ENCODE measurements at regions not wholly inside any gene's neighbourhood (a gene's known extent, or its start where the extent isn't known, plus 50 kb on each side); places are given as distances from the start of the nearest gene placed in this dataset.
"Not testable (repeated sequence)": the region's sequence is repeated elsewhere in the genome, so short reads cannot be mapped to it uniquely, and the experiment has no call there.

DNA sequence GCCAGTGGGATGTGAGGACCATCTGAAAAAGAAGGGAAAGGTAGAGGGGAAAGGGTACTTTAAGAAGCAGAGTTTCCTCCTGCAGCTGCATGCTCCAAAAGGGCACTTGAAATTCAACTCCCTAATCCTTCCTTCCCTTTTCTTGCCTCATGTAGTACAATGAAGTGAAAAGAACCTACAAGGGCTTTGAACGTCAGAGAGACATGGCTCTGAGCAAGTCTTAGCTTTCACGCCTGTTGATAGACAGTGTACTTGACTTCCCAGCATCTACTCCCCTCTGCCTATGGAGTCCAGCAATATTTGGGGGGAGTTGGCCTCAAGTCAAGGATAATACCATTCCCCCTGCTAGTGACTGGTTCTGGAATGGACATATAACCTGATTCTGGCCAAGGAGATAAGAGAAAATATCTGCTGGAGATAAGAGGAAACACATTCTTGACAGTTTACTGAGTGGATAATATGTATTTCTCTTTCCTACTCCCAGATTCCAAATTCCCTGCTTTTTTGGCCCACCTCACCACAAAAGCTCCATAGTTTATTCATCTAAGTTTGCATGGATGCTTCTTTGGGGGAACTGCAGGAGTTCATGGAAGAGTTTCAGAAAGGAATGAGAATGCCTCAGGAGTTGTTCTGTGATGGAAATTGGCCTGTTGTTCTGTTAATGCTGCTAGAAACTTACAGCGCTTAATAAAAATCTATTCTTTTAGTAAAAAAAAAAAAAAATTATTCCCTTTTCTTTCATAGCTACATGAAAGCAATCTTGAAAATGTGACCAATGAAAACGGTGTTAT lies 193.0 kb upstream of the TPM1 start:
- DNase-seq = no peak

DNA sequence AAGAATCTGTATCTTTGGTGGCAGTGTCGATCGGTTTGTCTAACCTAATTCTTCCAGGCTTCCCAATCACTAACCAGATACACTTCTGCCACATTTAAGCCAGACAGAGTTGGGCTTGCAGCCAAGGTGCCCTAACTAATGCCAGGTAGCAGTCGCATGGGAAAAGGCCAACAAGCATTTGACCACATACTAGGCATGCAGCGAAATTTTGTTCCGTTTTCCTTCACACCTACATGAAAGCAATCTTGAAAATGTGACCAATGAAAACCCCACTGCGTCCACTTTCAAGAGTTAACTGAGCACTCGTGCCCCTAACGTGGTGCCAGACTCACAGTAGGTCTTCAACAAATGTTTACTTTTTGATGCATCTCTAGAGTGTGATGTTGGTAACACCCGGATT lies 192.2 kb upstream of the TPM1 start:
- DNase-seq = no peak

DNA sequence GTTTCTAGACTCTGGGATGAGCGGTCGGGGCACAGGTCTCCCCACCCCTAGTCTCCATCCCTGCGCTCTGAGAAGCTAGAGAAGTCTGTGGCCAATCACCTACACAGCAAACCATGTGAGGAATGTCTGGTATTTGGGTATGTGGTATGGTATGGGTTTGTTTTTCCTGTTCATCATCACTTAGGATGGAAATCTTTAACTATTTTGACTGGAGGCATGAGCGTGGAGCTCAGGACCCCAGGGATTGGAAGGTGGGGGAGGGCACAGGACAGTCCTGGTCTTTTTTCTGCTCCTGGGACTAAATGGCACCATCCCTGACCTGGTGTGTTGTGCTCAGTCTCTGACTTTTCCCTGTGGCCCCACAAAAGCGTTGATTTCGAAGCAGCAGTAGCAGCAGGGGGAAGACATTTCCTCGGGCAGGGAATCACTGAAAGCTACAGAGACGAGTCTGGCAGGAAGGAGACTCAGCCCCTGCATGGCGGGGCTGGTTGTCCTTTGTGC lies 191.7 kb upstream of the TPM1 start:
- no peak for DNase-seq

DNA sequence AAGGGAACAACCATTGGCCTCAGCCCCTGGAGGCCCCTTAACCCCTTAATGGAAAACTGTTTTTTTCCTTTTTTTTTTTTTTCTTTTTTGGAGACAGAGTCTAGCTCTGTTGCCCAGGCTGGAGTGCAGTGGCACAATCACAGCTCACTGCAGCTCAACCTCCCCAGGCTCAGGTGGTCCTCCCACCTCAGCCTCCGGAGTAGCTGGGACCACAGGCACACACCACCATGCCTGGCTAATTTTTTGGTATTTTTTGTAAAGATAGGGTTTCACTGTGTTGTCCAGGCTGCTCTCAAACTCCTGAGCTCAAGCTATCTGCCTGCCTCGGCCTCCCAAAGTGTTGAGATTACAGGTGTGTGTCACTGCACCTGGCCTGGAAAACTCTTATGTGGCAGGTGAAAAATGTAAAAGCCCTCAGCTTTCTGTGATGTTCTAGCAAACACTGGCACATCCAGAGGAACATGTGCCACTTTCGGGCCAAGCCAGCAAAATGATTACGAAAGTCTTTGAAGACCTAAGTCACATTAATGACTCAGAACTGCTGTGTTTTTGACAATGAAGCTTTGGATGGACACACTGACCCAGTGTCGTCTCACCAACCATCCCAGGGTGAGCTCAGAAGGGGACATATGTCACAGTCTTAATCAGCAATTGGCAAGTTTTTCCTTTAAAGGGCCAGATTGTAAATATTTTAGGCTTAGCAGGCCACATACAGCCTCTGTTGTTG lies 189.3 kb upstream of the TPM1 start:
- DNase-seq = peak; percentile 3 to 39

DNA sequence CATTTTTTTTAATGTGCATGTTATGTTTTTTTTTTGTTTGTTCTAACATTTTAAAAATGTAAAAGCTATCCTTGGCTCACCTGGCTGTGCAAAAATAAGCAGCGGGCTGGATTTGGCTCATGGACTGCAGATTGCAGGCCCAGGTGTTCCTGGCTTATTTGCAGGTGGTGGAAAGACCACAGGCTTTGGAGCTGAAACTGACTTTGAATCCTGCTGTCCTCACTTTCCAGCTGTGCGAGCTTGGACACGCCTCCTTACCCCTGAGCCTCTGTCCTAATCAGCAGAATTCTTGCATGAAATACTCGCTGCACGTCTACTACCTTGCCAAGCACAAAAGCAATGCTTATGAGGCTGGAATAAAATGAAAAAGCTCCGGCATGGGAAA lies 188.7 kb upstream of the TPM1 start:
- DNase-seq = no peak

DNA sequence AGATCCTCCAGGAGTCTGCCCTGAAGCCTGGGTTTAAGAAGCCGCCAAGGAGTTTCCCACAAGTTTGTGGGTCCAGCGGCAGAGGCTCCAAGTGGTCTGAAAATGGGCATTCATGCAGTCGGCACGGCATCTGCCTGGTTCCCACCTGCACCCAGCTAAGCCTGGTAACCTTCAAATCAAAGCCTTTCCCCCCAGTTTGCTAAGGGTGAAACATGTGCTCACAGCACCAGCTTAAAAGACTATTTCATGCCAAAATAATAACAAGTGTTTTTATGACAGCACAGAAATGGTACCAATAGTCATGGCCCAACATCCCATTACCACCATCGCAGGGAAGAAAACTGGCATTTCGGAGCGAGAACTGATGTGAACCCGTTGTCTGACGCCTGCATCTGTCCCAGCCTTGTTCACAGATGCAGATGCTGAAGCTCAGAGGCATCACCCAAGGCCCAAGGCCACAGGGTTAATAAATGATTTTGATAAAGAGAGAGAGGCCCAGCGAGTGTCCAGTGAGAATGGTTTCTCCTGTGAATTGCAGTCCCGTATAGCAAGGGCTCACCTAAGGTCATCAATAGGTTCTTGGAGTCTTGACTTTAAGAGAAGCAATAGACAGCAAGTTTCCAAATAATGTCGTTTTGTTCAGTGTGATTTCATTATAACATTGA lies 188.0 kb upstream of the TPM1 start:
- DNase-seq = no peak

DNA sequence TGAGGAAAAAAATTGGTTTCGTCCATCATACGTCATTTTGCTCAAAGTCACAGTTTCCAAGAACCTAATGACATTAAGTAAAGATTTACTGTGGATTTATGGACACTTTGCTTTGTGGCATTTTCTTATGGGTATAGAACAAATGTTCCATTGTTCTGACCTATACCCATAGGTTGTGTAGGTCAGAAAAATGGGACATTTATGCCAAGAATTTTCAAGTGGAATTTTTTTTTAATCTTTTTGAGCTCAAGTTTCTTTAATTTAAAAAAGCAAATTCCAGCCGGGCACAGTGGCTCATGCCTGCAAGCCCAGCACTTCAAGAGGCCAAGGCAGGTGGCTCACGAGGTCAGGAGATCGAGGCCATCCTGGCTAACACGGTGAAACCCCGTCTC lies 187.5 kb upstream of the TPM1 start:
- DNase-seq = no peak

DNA sequence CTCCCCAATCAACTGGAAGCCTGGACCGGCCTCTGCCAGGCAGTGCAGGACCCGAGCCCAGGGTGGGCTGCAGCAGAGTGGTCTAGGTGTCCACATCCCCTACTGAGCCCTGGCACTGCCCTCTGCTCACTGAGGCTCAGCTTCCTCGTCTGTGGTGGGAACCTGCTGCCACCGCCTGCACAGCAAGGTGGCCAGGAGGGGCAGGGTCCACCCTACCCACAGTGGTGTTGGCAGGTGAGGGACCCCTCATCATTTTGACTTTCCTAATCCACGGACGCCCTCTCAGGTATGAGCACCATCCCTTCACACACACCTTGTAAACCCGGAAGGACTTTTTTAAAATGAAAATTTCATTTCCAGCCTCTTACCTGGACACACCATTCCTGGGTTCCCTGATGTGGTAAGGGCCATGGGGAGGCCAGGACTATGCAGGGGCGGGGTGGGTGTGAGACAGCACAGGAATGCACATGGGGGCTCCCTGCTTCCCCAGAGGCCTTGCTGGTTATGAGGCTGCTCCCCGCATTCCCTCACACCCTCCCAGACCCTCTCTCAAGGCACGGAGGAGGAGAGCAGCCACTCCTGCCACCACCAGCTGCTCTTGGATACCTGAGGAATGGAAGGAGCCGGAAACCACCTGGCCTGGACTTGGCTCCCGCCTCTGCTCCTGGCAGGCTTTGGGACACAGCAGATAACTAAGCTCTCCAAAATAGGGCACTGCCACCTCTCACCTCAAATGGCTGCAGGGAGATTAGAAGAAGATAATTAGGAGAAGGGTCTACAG lies 185.9 kb upstream of the TPM1 start:
- no peak for DNase-seq

DNA sequence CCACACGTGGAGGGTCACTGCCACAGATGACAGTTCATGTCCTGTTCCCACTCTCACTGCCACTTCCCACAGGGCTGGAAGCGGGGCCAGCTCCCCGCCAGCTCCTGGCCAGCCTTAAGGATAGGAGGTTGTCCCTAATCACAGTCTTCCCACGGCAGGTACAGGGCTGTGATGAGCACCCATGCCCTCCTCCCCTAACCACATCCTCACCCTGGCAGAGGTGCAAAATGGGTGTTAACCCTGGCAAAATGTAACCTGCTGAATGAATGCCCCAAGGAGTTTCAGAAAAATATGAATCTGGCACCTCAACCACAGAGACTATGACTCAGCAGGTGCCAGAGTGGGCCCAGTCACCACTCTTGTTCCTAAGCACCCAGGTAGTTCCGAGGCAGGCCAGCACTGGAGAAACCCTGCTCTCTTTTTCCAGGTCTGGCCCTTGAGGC lies 185.1 kb upstream of the TPM1 start:
- DNase-seq = no peak

DNA sequence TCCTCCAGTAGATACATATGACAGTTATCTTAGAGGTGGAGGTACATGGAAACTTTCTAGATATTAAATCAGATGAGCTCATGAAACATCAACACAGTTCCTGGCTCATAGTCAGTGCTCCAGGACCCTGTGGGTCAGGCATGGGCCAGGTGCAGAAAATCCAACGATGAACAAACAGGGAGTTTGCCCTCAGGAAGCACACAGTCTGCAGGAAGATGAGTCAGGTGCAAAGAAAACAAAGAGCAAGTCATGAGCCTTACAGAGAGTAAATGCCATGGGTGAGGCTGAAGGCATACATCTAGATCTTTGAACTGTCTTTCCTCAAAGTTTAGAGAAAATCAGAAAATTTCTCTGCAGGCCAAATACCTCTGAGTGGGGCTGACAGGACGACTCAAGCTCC lies 184.2 kb upstream of the TPM1 start:
- DNase-seq = no peak

DNA sequence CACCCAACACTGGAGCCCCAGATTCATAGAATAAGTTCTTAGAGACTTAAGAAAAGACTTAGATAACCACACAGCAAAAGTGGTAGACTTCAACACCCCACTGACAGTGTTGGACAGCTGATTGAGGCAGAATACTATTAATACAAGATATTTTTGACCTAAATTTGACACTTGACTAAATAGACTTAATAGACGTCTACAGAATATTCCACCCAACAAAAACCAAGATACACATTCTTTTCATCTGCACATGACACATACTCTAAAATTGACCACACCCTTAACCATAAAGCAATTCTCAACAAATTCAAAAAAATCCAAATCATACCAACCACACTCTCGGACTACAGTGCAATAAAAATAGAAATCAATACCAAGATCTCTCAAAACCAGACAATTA lies 179.8 kb upstream of the TPM1 start:
- DNase-seq = no peak

DNA sequence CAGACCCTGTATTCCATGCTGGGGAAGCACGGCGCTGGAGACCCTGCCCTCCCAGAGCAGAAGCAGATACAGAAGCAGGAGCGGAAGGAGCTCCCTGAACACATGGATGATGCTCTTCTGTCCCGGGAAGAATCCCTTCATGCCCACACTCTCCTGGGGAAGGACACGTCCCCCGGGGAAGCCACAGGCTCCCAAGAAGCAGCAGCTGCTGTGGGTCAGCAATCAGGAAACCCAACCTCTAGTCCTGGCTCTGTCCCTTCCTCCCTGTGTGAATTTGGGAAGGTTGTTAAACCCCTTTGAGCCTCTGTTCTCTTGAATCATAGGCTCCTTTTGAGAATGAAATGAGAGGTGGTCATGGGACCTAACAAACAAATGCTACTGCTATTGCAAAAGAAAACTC lies 176.2 kb upstream of the TPM1 start:
- no peak for DNase-seq

DNA sequence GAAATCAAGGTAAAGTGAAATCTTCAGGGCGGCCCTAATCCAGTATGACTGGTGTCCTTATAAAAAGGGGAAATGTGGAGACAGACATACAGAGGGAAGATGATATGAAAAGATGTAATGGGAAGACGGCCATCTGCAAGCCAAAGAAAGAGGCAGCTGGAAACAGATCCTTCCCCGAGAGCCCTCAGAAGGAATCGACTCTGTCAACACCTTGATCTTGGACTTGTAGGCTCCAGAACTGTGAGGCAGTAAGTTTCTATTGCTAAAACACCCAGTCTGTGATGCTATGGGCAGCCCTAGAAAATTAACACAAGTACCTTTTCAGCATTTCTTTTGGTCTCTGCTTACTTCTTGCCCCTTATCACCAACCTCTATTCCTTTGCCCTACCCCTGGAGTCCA lies 174.7 kb upstream of the TPM1 start:
- DNase-seq = no peak

DNA sequence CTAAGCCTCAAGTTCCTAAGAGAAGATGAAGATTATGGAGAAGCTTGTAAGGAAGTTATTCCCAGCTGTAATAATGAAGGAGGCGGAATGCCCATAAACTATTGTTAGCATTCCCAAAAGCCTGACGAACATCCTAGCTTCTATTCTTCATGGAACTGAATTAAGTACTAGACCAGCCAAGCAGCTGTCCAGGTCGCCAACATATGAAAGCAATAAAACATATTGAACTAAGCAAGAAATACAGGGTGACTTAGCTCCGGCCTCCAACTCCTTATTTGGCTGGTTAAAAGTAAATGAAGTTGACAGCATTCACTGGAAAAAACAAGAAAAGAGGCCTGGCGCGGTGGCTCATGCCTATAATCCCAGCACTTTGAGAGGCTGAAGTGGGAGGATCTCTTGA lies 174.0 kb upstream of the TPM1 start:
- DNase-seq = no peak

DNA sequence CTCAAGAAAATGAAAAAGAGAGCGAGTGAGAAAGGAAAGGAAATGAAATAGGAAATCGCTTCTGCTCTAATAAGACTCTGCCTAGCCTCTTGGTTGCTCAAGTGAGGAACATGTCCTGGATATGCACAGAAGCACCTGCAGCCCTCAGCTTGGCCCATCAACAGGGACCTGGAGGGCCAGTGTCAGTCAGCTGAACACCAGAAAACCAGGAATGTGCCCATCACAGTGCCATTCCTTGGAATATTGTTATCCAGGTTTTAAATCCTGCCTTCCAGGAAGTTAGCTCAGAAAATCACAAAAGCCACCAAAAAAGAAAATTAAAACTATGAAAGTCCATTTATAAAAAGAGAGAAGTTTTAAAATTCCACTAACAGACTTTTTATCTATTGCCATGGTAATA lies 173.4 kb upstream of the TPM1 start:
- DNase-seq = no peak

DNA sequence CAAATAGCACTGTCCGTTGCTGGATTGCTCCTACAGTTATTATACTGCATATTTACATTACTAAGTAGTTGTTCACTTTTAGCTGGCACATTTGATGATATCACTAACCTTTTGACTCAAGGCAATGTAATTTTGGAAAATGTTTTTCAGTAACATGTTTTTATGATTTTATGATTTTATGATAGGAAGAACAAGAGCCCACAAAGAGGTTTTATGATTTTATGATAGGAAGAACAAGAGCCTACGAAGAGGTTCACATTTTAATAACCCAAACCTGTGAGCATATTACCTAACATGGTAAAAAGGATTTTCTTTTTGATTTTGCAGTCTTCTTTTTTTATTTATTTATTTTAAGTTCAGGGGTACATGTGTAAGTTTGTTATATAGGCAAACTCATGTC lies 172.3 kb upstream of the TPM1 start:
- DNase-seq = no peak

DNA sequence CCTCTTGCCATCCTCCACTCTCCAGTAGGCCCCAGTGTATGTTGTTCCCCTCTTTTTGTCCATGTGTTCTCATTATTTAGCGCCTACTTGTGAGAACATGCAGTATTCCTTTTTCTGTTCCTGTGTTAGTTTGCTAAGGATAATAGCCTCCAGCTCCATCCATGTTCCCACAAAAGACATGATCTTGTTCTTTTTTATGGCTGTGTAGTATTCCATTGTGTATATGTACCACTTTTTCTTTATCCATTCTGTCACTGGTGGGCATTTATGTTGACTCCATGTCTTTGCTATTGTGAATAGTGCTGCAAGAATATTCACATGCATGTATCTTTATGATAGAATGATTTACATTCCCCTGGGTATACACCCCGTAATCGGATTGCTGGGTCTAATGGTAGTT lies 171.8 kb upstream of the TPM1 start:
- not testable (repeated sequence) for DNase-seq

DNA sequence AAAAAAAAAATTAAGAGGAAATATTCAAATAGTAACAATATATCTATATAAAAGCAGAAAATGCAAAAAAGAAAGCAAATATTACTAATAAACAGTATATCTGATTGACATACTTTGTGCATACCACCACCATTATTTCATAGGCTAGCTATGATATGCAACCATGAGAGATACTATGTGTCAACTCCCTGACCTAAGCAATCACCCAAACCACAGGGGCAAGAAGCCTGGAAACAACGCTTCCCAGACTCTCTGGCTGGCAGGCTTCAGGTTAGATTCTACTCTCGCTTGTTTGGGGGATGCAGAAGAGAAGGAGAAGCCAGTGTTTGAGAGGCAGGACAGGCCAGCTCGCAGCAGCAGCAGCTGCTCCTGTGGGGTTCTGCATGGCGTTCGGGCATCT lies 169.3 kb upstream of the TPM1 start:
- DNase-seq = no peak

DNA sequence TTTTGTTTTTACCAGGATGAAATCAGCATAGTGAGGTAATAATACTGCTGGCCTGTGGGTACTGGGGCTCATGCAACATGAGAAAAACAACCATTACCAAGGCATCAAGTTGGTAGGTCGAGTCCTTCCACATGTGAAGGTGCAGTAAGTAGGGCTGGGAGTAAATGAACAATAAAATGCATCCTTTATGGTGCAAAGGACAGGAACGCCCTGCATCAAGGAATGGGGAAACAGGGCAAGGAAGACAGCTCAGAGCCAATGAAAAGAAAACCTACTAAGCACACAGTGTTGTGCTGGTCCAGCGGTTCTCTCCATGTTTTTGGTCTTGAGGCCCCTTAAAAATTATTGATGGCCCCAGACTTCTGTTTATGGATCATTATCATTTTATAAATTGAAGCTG lies 168.5 kb upstream of the TPM1 start:
- no peak for DNase-seq

DNA sequence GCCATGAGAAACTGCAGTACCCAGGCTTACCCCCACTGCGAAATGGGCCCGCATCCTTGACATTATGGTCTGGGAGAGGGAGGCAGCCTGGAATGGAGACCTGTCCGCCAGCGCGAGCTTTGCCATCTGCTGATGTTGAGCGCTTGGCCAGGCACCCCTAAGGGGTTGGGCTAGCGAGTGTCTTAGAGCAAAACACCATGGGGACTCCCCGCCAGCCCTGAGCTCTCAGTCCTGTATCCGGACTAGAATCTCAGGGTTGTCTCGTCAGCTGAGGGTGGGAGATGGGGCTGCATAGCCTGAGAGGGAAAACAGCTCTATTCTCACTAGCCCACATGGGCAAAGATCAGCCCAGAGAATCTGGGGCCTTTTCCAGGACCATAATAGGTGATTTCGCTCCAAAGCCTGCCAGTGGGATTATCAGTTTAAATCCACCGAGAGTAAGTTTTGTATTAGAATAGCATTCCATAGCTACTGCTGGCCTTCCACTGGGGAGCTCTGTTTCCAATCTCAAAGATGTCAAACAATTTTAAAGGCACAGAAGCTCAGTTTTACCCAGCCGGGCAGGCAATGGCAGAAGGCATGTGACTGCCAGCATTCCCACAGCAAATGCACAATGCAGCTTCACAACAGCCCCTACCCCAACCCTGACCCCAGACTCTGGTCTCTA lies 167.5 kb upstream of the TPM1 start:
- DNase-seq = no peak

DNA sequence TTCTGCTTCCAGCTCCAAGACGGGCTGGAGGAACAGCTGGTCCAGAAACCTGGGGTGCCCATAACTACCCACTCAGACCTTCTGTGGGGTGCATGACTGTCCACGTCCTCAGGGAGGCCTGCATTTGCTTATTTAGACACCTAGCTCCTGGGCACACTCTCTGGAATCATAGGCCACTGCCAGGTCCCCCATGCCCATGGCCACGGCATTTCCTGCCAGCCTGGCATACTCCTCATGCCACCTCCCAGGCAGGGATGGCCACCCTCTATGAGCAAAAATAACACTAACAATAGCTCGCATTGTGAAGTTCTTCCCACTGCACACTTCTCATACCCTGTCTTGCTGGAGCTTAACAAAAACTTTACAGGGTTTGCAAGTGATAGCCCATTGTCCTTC lies 166.9 kb upstream of the TPM1 start:
- DNase-seq = no peak

DNA sequence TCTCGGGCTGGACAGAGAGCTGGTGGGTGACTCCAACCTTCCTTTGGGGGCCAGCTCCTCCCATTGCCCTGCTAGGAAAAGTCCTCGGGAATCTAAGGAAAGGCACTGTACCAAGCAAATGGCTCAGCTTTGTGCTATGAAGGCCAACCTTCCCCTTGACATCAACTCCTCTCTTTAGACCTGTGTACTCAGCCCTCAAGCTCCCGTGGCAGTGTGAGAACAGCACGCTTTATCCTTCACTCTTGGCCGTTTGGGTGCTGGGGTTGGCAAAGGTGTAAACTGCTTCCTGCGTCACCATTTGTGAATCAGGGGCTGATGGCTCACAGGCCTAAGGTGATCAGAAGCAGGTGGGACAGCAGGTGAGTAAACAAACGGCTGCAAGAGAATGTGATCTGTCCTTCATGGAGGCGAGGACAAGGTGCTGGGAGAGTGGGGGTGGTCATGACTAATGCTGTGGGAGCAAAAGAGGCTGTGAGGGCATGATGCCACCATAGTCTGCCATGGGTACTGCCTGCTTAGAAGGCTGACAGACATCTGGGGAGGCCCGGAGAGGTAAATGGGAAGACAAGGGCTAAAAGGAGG lies 165.2 kb upstream of the TPM1 start:
- DNase-seq = no peak
